ENCODE measurements at regions not wholly inside any gene's neighbourhood (a gene's known extent, or its start where the extent isn't known, plus 50 kb on each side); places are given as distances from the start of the nearest gene placed in this dataset.

DNA sequence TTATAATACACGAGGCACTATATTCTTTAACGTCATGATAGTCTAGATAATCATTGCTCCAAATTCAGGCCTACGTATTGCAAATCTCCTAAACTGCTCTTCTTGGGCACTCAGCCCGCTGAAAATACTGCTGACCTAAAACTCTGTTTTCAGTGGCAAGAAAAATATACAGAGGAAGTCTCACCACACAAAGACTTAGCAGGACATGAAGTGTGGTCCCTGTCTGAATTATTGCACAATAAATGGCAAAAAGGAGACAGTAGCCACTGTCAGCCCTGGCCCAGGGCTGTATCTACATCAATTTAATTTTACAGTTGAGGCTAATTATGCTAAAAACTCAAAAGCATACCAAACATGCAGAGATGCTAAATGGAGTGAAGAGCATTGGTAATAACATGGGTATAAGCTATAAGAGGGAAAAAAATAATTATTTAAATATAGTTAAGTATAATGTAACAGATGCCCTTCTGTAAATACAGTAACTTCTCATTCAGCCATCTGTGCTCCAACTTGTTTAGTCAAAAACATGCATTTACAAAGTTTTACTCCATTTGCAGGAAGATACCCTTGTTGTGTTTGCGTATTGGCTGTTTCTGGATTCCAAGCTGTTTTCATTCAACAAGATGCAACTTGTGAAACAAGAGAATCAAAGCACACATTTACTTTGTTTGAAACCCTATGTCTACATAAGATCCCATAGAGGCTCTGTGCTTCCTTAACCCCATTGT, 800.0 kb upstream of the LUZP2 start:
- Histone ChIP-seq H3K36me3 (no peaks in the 10 kb centered on the region), H3K4me1 (no peaks in the 10 kb centered on the region), H3K9me3 (no peaks in the 10 kb centered on the region), H3K27ac (no peak overlapping the region), H3K4me3 (no peak overlapping the region), H3K27me3 (no peaks in the 10 kb centered on the region)
- DNase-seq: no peak
- TF ChIP-seq, protein P1, sequence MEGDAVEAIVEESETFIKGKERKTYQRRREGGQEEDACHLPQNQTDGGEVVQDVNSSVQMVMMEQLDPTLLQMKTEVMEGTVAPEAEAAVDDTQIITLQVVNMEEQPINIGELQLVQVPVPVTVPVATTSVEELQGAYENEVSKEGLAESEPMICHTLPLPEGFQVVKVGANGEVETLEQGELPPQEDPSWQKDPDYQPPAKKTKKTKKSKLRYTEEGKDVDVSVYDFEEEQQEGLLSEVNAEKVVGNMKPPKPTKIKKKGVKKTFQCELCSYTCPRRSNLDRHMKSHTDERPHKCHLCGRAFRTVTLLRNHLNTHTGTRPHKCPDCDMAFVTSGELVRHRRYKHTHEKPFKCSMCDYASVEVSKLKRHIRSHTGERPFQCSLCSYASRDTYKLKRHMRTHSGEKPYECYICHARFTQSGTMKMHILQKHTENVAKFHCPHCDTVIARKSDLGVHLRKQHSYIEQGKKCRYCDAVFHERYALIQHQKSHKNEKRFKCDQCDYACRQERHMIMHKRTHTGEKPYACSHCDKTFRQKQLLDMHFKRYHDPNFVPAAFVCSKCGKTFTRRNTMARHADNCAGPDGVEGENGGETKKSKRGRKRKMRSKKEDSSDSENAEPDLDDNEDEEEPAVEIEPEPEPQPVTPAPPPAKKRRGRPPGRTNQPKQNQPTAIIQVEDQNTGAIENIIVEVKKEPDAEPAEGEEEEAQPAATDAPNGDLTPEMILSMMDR (IDR thresholded peaks at IDR 0.05): no peak
- no peak for TF ChIP-seq POLR2A (IDR thresholded peaks at IDR 0.05)

DNA sequence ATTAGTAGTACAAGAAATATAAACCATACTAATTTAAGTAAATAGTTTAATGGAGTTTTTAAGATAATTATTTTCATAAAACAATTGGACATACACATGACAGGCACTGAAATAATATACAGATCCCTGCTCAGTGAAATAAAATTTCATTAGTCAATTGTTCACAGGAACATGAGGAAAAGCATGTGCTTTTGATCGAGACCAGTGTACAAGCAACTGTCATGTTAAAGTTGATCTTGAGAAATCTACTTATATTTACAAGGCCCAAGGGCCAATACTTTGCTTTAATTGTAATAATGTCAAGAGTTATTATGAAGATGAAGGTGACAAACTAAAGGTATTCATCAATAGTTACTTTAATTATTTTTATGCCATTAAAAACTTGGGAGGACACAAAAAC, 792.7 kb upstream of the LUZP2 start:
- no peaks in the 10 kb centered on the region for H3K27me3 ChIP-seq
- no peaks in the 10 kb centered on the region for H3K4me1 ChIP-seq
- no peak for DNase-seq
- no peak overlapping the region for H3K4me3 ChIP-seq
- no peaks in the 10 kb centered on the region for H3K36me3 ChIP-seq
- H3K27ac ChIP-seq: no peak overlapping the region
- H3K9me3 ChIP-seq: no peaks in the 10 kb centered on the region
- no peak for TF ChIP-seq POLR2A (IDR thresholded peaks at IDR 0.05)
- TF ChIP-seq, protein P1 (IDR thresholded peaks at IDR 0.05): no peak

- no peaks in the 10 kb centered on the region for H3K9me3 ChIP-seq
- H3K4me3 ChIP-seq: no peak overlapping the region
- H3K4me1 ChIP-seq: no peaks in the 10 kb centered on the region
- no peaks in the 10 kb centered on the region for H3K27me3 ChIP-seq
- no peak overlapping the region for H3K27ac ChIP-seq
- TF ChIP-seq, protein P1 (IDR thresholded peaks at IDR 0.05): no peak
- no peak for TF ChIP-seq POLR2A (IDR thresholded peaks at IDR 0.05)
- DNase-seq: no peak
- no peaks in the 10 kb centered on the region for H3K36me3 ChIP-seq
Observed at GRCh38 chr11:23711981-23712380, 784.9 kb upstream of the LUZP2 start.

GRCh38 chr11:23719016-23719415, 777.8 kb upstream of the LUZP2 start:
- Histone ChIP-seq H3K4me1 (no peaks in the 10 kb centered on the region), H3K27ac (no peak overlapping the region), H3K4me3 (no peak overlapping the region), H3K9me3 (no peaks in the 10 kb centered on the region), H3K27me3 (no peaks in the 10 kb centered on the region), H3K36me3 (no peaks in the 10 kb centered on the region)
- DNase-seq: no peak
- TF ChIP-seq, protein P1 (IDR thresholded peaks at IDR 0.05): no peak
- TF ChIP-seq POLR2A (IDR thresholded peaks at IDR 0.05): no peak

DNA sequence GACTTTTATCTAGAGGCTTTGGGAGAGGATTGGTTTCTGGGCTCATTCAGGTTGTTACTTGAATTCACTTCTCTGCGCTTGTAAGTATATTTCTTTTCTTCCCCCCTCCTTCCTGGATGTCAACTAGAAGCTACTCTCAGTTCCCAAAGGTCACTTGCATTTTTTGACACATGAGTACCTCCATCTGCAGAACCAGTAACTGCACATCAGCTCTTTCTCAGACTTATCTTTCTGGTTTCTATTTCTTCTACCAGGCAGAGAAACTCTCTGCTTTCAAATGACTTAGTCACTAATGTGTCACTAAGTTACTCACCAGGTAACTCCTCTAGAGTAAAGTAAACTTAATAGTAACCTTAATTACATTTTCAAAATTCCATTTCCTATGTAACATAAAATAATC, 773.0 kb upstream of the LUZP2 start:
- H3K27me3 ChIP-seq: no peaks in the 10 kb centered on the region
- H3K36me3 ChIP-seq: no peaks in the 10 kb centered on the region
- no peak for TF ChIP-seq POLR2A (IDR thresholded peaks at IDR 0.05)
- TF ChIP-seq, protein P1 (IDR thresholded peaks at IDR 0.05): no peak

More for the DNA sequence above, 773.0 kb upstream of the LUZP2 start:
- H3K4me3 ChIP-seq: no peak overlapping the region
- no peak for DNase-seq
- no peak overlapping the region for H3K27ac ChIP-seq
- no peaks in the 10 kb centered on the region for H3K4me1 ChIP-seq
- no peaks in the 10 kb centered on the region for H3K9me3 ChIP-seq
